ENCODE measurements at regions not wholly inside any gene's neighbourhood (a gene's known extent, or its start where the extent isn't known, plus 50 kb on each side); places are given as distances from the start of the nearest gene placed in this dataset.

DNA sequence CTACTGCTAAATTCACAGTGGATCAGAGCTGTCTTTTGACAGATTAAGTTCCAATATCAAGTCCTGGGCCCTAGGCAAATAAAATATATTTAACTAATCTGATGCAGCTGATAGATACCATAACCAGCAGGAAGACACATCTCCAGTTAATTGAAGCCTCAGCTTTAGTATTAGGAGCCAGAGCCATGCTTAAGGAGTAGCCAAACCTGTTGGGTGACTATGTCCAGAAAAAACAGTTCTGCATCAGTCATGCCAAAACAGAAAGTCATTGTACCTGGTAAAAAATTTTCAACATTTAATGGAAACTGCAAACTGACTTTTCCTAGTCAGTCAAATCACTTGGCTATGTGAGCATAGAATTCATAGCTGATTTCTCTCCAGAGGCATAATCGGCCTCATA lies 200.5 kb upstream of the RUNX1 start:
- TF ChIP-seq, protein P1, sequence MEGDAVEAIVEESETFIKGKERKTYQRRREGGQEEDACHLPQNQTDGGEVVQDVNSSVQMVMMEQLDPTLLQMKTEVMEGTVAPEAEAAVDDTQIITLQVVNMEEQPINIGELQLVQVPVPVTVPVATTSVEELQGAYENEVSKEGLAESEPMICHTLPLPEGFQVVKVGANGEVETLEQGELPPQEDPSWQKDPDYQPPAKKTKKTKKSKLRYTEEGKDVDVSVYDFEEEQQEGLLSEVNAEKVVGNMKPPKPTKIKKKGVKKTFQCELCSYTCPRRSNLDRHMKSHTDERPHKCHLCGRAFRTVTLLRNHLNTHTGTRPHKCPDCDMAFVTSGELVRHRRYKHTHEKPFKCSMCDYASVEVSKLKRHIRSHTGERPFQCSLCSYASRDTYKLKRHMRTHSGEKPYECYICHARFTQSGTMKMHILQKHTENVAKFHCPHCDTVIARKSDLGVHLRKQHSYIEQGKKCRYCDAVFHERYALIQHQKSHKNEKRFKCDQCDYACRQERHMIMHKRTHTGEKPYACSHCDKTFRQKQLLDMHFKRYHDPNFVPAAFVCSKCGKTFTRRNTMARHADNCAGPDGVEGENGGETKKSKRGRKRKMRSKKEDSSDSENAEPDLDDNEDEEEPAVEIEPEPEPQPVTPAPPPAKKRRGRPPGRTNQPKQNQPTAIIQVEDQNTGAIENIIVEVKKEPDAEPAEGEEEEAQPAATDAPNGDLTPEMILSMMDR (IDR thresholded peaks at IDR 0.05) = no peak
- TF ChIP-seq POLR2A (IDR thresholded peaks at IDR 0.05) = no peak
